Left lung (tissue), 4 donors: ENCODE measurements at regions not wholly inside any gene's neighbourhood (a gene's known extent, or its start where the extent isn't known, plus 50 kb on each side); places are given as distances from the start of the nearest gene placed in this dataset.
"Not testable (repeated sequence)": the region's sequence is repeated elsewhere in the genome, so short reads cannot be mapped to it uniquely, and the experiment has no call there.

Experiments
- ATAC-seq: fragments of 200-7000 bp; cut with Tn5 transposase; one replicate; pipeline ENCODE4 v1.9.1; 2020; ENCODE audit warnings: moderate library complexity
- DNase-seq, 4 donors: peaks; one replicate each; pipeline ENCODE4 v3.0.0-alpha.2; 2013 to 2020
- H3K27ac ChIP-seq, 2 donors: fragments of 200-600 bp; sonication (generic) in 1 of 2; one replicate each; pipeline versions ENCODE4 v1.5.0 to v1.8.0; 2020 to 2021
- H3K27me3 ChIP-seq, 2 donors: fragments of 200-600 bp; sonication (generic) in 1 of 2; one replicate each; pipeline versions ENCODE4 v1.5.0 to v1.8.0; 2020 to 2021
- H3K36me3 ChIP-seq, 2 donors: fragments of 200-600 bp; sonication (generic) in 1 of 2; one replicate each; pipeline versions ENCODE4 v1.5.0 to v1.8.0; 2020 to 2021
- H3K4me1 ChIP-seq, 2 donors: fragments of 200-600 bp; one replicate each; pipeline ENCODE4 v1.8.0; 2021
- H3K4me3 ChIP-seq, 2 donors: fragments of 200-600 bp; sonication (generic) in 1 of 2; one replicate each; pipeline versions ENCODE4 v1.5.0 to v1.8.0; 2020 to 2021; ENCODE audit warnings: mild to moderate bottlenecking in 1 of 2
- H3K9me3 ChIP-seq, 2 donors: fragments of 200-600 bp; sonication (generic) in 1 of 2; one replicate each; pipeline versions ENCODE4 v1.5.0 to v1.8.0; 2020 to 2021
- intact Hi-C, 2 donors: fragments of 100-400 bp; cut with DNase I; formaldehyde crosslinking; loops; one replicate each; pipeline versions ENCODE4 v1.11.2 to v1.14.2; 2022
- TF ChIP-seq, protein P1 (sequence below), 2 donors: fragments of 200-600 bp; sonication (generic) in 1 of 2; IDR thresholded peaks; one replicate each; pipeline versions ENCODE4 v1.5.0 to v1.8.0; 2021; ENCODE audit warnings: antibody characterized with exemption in 2 of 2
- donor health status: DM: no; HTN: yes; CAD: no.
- donor health status: DM: no; HTN: no; CAD: no.

DNA sequence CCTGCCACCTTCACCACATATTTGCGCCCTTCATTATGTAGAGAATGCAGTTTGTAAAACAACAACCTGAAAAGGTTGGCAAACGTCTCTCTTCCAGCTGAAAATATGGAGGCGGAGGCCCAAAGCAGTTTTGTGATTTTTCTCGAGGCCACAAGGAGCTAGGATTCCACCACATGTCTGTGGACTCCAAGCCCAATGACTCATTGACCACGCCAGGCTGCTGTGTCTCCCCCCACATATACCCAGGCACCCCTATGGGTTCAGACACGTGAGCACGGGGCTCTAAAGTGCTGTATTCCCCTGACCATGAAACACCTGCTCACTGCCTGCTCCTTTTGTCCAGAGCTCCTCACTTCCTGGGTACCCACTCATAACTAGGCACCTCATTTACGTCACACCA, 121.4 kb upstream of the CDH5 start:
- H3K27me3 ChIP-seq = no peaks in the 10 kb centered on the region
- intact Hi-C loops = no loop called here
- H3K27ac ChIP-seq = no peak overlapping the region
- no peak for DNase-seq
- peaks cover 0 to 2% of the 10 kb centered on the region in 2 donors for H3K9me3 ChIP-seq
- no peaks in the 10 kb centered on the region for H3K36me3 ChIP-seq
- TF ChIP-seq, protein P1, sequence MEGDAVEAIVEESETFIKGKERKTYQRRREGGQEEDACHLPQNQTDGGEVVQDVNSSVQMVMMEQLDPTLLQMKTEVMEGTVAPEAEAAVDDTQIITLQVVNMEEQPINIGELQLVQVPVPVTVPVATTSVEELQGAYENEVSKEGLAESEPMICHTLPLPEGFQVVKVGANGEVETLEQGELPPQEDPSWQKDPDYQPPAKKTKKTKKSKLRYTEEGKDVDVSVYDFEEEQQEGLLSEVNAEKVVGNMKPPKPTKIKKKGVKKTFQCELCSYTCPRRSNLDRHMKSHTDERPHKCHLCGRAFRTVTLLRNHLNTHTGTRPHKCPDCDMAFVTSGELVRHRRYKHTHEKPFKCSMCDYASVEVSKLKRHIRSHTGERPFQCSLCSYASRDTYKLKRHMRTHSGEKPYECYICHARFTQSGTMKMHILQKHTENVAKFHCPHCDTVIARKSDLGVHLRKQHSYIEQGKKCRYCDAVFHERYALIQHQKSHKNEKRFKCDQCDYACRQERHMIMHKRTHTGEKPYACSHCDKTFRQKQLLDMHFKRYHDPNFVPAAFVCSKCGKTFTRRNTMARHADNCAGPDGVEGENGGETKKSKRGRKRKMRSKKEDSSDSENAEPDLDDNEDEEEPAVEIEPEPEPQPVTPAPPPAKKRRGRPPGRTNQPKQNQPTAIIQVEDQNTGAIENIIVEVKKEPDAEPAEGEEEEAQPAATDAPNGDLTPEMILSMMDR (IDR thresholded peaks at IDR 0.05) = no peak
- no peak overlapping the region for H3K4me3 ChIP-seq
- ATAC-seq = no peak
- no peaks in the 10 kb centered on the region for H3K4me1 ChIP-seq

DNA sequence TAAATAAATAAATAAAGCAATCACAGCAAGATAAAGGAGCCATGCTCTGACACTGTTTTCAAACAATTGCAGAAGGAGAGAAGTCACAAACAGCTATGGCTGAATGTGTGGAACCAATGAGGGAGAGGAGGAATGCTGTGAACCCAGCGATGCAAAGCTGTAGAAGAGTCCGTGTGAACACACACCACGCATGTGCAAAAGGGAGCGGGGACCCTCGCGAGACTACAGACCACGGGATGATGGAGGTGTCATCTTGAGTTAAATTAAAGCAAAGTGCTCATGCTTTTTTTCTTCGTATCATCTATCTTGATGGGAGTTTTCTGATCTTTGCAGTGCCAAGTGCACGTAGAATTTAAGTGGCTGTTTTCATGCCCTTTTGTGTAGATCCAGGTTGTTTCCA, 123.8 kb upstream of the CDH5 start:
- Histone ChIP-seq H3K4me1 (no peaks in the 10 kb centered on the region), H3K9me3 (peaks cover 0 to 13% of the 10 kb centered on the region in 2 donors), H3K36me3 (no peaks in the 10 kb centered on the region), H3K27me3 (no peaks in the 10 kb centered on the region), H3K27ac (no peak overlapping the region), H3K4me3 (no peak overlapping the region)
- TF ChIP-seq, protein P1 (IDR thresholded peaks at IDR 0.05) = no peak
- no peak for ATAC-seq
- DNase-seq = no peak
- intact Hi-C loops = no loop called here

DNA sequence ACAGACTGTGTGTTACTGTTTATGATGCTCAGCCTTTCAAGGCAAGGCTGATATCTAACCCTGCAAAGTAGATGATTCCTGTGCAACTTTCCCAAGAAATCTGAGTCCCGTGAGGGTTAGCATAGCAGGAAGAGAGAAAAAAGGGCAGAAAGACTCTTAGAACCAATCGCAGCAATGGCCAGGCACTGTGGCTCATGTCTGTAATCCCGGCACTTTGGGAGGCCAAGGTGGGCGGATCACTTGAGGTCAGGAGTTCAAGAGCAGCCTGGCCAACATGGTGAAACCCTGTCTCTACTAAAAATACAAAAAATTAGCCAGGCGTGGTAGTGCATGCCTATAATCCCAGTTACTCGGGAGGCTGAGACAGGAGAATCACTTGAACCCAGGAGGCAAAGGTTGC, 124.3 kb upstream of the CDH5 start:
- H3K27me3 ChIP-seq, intact Hi-C loops, H3K4me3 ChIP-seq, ATAC-seq, H3K4me1 ChIP-seq, H3K27ac ChIP-seq, H3K36me3 ChIP-seq, DNase-seq: not testable (repeated sequence)
- peaks cover 0 to 13% of the 10 kb centered on the region in 2 donors for H3K9me3 ChIP-seq

DNA sequence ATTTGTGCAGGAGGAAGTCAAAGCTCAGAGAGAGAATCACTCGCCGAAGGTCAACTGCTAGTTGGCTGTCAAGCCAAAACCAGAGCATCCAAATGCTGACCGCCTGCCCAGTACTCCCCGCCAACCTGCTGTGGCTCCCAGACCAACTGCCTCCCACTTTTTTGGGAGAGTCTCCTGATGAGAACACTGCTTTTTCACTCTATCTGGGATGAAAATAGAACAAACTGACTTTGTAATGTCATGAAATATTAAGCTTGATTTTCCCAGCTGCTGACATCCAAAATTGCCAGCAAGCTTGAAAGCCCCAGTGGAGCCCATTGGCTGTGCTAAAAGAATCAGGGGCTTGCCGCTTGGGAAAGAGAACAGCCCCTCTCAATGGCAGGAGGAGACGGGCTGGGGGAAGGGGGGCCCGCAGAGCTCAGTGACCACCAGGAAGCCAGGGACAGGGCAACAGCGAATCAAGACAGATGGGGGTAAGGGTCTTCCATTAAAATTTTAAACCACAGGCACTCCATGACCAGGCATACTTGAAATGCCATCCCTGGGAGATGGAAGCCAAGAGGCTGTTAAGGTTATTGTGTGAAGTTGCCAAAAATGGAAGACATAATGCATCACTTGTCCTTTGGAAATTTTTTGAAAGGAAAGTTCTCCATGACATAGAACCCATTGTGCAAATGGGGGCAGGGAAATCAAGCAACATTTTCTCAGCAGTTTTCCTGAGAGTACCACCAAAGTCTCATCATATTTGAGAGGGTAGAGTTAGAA, 125.7 kb upstream of the CDH5 start:
- TF ChIP-seq, protein P1 (IDR thresholded peaks at IDR 0.05) = no peak
- DNase-seq (no peak), ATAC-seq (no peak)
- Histone ChIP-seq H3K4me3 (no peak overlapping the region), H3K36me3 (no peaks in the 10 kb centered on the region), H3K4me1 (no peaks in the 10 kb centered on the region), H3K9me3 (peaks cover 0 to 13% of the 10 kb centered on the region in 2 donors), H3K27ac (peak overlapping the region in 1 of 2 donors; percentile 53), H3K27me3 (no peaks in the 10 kb centered on the region)
- intact Hi-C loops = no loop called here

GRCh38 chr16:66240088-66240487, 126.4 kb upstream of the CDH5 start:
- no peak for ATAC-seq
- Histone ChIP-seq H3K27ac (no peak overlapping the region), H3K9me3 (peaks cover 0 to 13% of the 10 kb centered on the region in 2 donors), H3K27me3 (no peaks in the 10 kb centered on the region), H3K36me3 (no peaks in the 10 kb centered on the region), H3K4me3 (no peak overlapping the region), H3K4me1 (no peaks in the 10 kb centered on the region)
- intact Hi-C loops = no loop called here
- TF ChIP-seq, protein P1 (IDR thresholded peaks at IDR 0.05) = no peak
- no peak for DNase-seq

GRCh38 chr16:66238696-66239095, 127.8 kb upstream of the CDH5 start:
- intact Hi-C loops = no loop called here
- Histone ChIP-seq H3K27ac (no peak overlapping the region), H3K36me3 (no peaks in the 10 kb centered on the region), H3K4me1 (no peaks in the 10 kb centered on the region), H3K4me3 (no peak overlapping the region), H3K27me3 (no peaks in the 10 kb centered on the region), H3K9me3 (peaks cover 0 to 13% of the 10 kb centered on the region in 2 donors)
- TF ChIP-seq, protein P1 (IDR thresholded peaks at IDR 0.05) = no peak
- ATAC-seq (no peak), DNase-seq (no peak)
